Ammon's horn (tissue), 1 donor: ENCODE measurements at regions not wholly inside any gene's neighbourhood (a gene's known extent, or its start where the extent isn't known, plus 50 kb on each side); places are given as distances from the start of the nearest gene placed in this dataset.
"Not testable (repeated sequence)": the region's sequence is repeated elsewhere in the genome, so short reads cannot be mapped to it uniquely, and the experiment has no call there.

Experiments
- DNase-seq: peaks from one replicate; pipeline ENCODE4 v3.0.0-alpha.2; 2016; ENCODE audit warnings: low spot score

- DNase-seq = no peak
Measured at GRCh38 chr11:86861810-86862209, 61.5 kb downstream of the PRSS23 start.

- DNase-seq = no peak
Measured at GRCh38 chr11:86863476-86863875, 63.1 kb downstream of the PRSS23 start.

- no peak for DNase-seq
Measured at GRCh38 chr11:86865436-86865835, 65.1 kb downstream of the PRSS23 start.

- DNase-seq = no peak
Measured at GRCh38 chr11:86869531-86869930, 69.2 kb downstream of the PRSS23 start.

GRCh38 chr11:86869966-86870570 is 69.7 kb downstream of the PRSS23 start:
- peak; percentile 63 for DNase-seq

GRCh38 chr11:86873573-86874083 is 73.3 kb downstream of the PRSS23 start:
- DNase-seq = no peak

GRCh38 chr11:86874304-86875056 is 74.1 kb downstream of the PRSS23 start:
- DNase-seq = no peak

- no peak for DNase-seq
Measured at GRCh38 chr11:86876716-86877234, 76.4 kb downstream of the PRSS23 start.

GRCh38 chr11:86877503-86877902 is 77.2 kb downstream of the PRSS23 start:
- no peak for DNase-seq

- not testable (repeated sequence) for DNase-seq
Measured at GRCh38 chr11:86879241-86879640, 76.0 kb downstream of the FZD4 start.

- no peak for DNase-seq
Measured at GRCh38 chr11:86885311-86885710, 69.9 kb downstream of the FZD4 start.

- DNase-seq = no peak
Measured at GRCh38 chr11:86888164-86889000, 66.8 kb downstream of the FZD4 start.

- no peak for DNase-seq
Measured at GRCh38 chr11:86889001-86889341, 66.2 kb downstream of the FZD4 start.

- DNase-seq = no peak
Measured at GRCh38 chr11:86891036-86891435, 64.2 kb downstream of the FZD4 start.

GRCh38 chr11:86893235-86893634 is 62.0 kb downstream of the FZD4 start:
- DNase-seq = no peak
